Ishikawa (cell line): ENCODE measurements at regions not wholly inside any gene's neighbourhood (a gene's known extent, or its start where the extent isn't known, plus 50 kb on each side); places are given as distances from the start of the nearest gene placed in this dataset.

Source experiments
- CEBPB ChIP-seq: IDR thresholded peaks from 2 replicates; pipeline ENCODE4 v1.6.1; 2012
- EGR1 ChIP-seq: IDR thresholded peaks from 2 replicates; pipeline ENCODE4 v1.6.1; 2012
- EP300 ChIP-seq: IDR thresholded peaks from 2 replicates; pipeline ENCODE4 v1.6.1; 2012; ENCODE audit warnings: borderline replicate concordance
- YY1 ChIP-seq: IDR thresholded peaks from 2 replicates; pipeline ENCODE4 v1.6.1; 2012; ENCODE audit warnings: low read depth
- TF ChIP-seq, protein P1 (sequence below): IDR thresholded peaks from 2 replicates; pipeline ENCODE4 v1.6.1; 2012
- TF ChIP-seq, protein P2 (sequence below): IDR thresholded peaks from 2 replicates; pipeline ENCODE4 v1.6.1; 2012; ENCODE audit warnings: low read depth, mild to moderate bottlenecking

DNA sequence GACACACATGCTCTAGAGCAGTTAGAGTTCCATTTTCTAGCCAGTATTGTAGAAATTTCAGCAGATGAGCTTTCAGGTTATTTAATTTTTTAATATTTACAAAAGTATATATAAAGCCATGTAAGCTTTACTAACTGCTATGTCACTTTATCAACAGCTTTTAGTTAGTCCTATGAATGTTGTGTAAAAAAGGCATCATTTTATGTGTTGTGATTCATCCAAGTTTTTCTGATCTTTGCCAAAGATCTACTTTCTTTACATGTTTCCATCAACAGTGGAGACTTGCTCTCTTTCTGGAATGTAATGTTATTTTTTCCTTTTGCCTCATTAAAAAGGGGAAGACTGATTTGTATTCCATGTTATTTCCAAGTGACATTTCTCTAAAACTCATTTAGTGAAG lies 125.2 kb upstream of the TFPI start:
- no peak for TF ChIP-seq YY1
- TF ChIP-seq EP300 = no peak
- TF ChIP-seq, protein P1, sequence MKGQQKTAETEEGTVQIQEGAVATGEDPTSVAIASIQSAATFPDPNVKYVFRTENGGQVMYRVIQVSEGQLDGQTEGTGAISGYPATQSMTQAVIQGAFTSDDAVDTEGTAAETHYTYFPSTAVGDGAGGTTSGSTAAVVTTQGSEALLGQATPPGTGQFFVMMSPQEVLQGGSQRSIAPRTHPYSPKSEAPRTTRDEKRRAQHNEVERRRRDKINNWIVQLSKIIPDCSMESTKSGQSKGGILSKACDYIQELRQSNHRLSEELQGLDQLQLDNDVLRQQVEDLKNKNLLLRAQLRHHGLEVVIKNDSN = no peak
- no peak for TF ChIP-seq CEBPB
- no peak for TF ChIP-seq EGR1
- TF ChIP-seq, protein P2, sequence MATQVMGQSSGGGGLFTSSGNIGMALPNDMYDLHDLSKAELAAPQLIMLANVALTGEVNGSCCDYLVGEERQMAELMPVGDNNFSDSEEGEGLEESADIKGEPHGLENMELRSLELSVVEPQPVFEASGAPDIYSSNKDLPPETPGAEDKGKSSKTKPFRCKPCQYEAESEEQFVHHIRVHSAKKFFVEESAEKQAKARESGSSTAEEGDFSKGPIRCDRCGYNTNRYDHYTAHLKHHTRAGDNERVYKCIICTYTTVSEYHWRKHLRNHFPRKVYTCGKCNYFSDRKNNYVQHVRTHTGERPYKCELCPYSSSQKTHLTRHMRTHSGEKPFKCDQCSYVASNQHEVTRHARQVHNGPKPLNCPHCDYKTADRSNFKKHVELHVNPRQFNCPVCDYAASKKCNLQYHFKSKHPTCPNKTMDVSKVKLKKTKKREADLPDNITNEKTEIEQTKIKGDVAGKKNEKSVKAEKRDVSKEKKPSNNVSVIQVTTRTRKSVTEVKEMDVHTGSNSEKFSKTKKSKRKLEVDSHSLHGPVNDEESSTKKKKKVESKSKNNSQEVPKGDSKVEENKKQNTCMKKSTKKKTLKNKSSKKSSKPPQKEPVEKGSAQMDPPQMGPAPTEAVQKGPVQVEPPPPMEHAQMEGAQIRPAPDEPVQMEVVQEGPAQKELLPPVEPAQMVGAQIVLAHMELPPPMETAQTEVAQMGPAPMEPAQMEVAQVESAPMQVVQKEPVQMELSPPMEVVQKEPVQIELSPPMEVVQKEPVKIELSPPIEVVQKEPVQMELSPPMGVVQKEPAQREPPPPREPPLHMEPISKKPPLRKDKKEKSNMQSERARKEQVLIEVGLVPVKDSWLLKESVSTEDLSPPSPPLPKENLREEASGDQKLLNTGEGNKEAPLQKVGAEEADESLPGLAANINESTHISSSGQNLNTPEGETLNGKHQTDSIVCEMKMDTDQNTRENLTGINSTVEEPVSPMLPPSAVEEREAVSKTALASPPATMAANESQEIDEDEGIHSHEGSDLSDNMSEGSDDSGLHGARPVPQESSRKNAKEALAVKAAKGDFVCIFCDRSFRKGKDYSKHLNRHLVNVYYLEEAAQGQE = no peak
